B cell (primary cell): ENCODE measurements at regions not wholly inside any gene's neighbourhood (a gene's known extent, or its start where the extent isn't known, plus 50 kb on each side); places are given as distances from the start of the nearest gene placed in this dataset.

Source experiments
- ATAC-seq: fragments of 200-7000 bp; cut with Tn5 transposase; one replicate; pipeline ENCODE4 v1.10.0; 2021; ENCODE audit warnings: low read depth, mild to moderate bottlenecking, moderate number of reproducible peaks, moderate library complexity
- CTCF ChIA-PET: fragments of 350-600 bp; sonication (Branson Sonifier 250); formaldehyde crosslinking; loops from one replicate; lab custom pipeline; 2021; ENCODE audit warnings: antibody characterized with exemption, inconsistent platforms; lab: Charles Lee
- POLR2A ChIA-PET: fragments of 350-600 bp; sonication (Branson Sonifier 250); formaldehyde crosslinking; loops from one replicate; lab custom pipeline; 2021; ENCODE audit warnings: antibody characterized with exemption; lab: Charles Lee
- DNase-seq: peaks from one replicate; pipeline ENCODE4 v3.0.0; 2013
- H2AFZ ChIP-seq: 2 replicates; pipeline ENCODE4 v1.6.1; 2012; ENCODE audit warnings: mild to moderate bottlenecking, low read depth, low read length; ENCODE audit not compliant: insufficient read depth, poor library complexity, severe bottlenecking
- H3K27ac ChIP-seq, 2 donors: 1 replicate in 1 of 2; 2 replicates in 1 of 2; pipeline ENCODE4 v1.5.1; 2012 to 2013; ENCODE audit warnings: low read length in 2 of 2, mild to moderate bottlenecking in 2 of 2, moderate library complexity in 1 of 2
- H3K27me3 ChIP-seq, 4 experiments: fragments of 200-600 bp in 1 of 4; sonication (generic) in 1 of 4; replicated peaks in 1 of 4; 1 replicate in 2 of 4; 2 replicates in 2 of 4; pipeline versions ENCODE4 v1.6.1 to v1.7.0; 2013 to 2016; ENCODE audit warnings: low read length in 3 of 4, mild to moderate bottlenecking in 2 of 4, mixed read lengths in 1 of 4, moderate library complexity in 1 of 4; ENCODE audit not compliant: insufficient read depth in 4 of 4, control insufficient read depth in 3 of 4; ENCODE audit errors: control extremely low read depth in 1 of 4
- H3K36me3 ChIP-seq, 2 experiments: replicated peaks in 1 of 2; 1 replicate in 1 of 2; 2 replicates in 1 of 2; pipeline versions ENCODE4 v1.6.1 to v1.7.1; 2013; ENCODE audit warnings: low read length in 1 of 2; ENCODE audit not compliant: insufficient read depth in 2 of 2, control insufficient read depth in 1 of 2; ENCODE audit errors: control extremely low read depth in 1 of 2, extremely low read depth in 1 of 2
- H3K4me1 ChIP-seq, 2 donors: fragments of 200-600 bp in 1 of 2; sonication (generic) in 1 of 2; 1 replicate in 1 of 2; 2 replicates in 1 of 2; pipeline versions ENCODE4 v1.5.1 to v1.6.1; 2013 to 2017; ENCODE audit warnings: low read length in 2 of 2; ENCODE audit not compliant: control insufficient read depth in 2 of 2, insufficient read depth in 2 of 2
- H3K4me2 ChIP-seq: replicated peaks from 2 replicates; pipeline ENCODE3; 2012; ENCODE audit warnings: mild to moderate bottlenecking, low read depth, low read length; ENCODE audit not compliant: poor library complexity, severe bottlenecking
- H3K4me3 ChIP-seq, 5 experiments: fragments of 200-600 bp in 1 of 5; sonication (generic) in 1 of 5; 1 replicate in 3 of 5; 2 replicates in 2 of 5; pipeline versions ENCODE4 v1.5.1 to v1.7.0; 2011 to 2016; ENCODE audit warnings: low read length in 4 of 5, mild to moderate bottlenecking in 4 of 5, low read depth in 2 of 5, control low read depth in 1 of 5, moderate library complexity in 1 of 5; ENCODE audit not compliant: insufficient read depth in 1 of 5; ENCODE audit errors: control extremely low read depth in 1 of 5, extremely low read depth in 1 of 5
- H3K79me2 ChIP-seq: fragments of 200-600 bp; sonication (generic); one replicate; pipeline ENCODE4 v1.6.0; 2016; ENCODE audit warnings: low read length; ENCODE audit not compliant: control insufficient read depth, insufficient read depth
- H3K9ac ChIP-seq: fragments of 200-600 bp; sonication (generic); 2 replicates; pipeline ENCODE4 v1.6.1; 2017; ENCODE audit warnings: mild to moderate bottlenecking, low read length, moderate library complexity
- H3K9me3 ChIP-seq, 3 donors: one replicate each; pipeline versions ENCODE4 v1.6.1 to v1.7.1; 2013; ENCODE audit warnings: low read length in 2 of 3; ENCODE audit not compliant: control insufficient read depth in 2 of 3, insufficient read depth in 1 of 3; ENCODE audit errors: control extremely low read depth in 1 of 3
- H4K20me1 ChIP-seq: 2 replicates; pipeline ENCODE4 v1.6.0; 2012; ENCODE audit warnings: mild to moderate bottlenecking, low read length; ENCODE audit not compliant: insufficient read depth, control insufficient read depth, poor library complexity, severe bottlenecking
- H3K27ac Mint-ChIP-seq: one replicate; pipeline ENCODE4 v1.8.0; 2021; ENCODE audit warnings: mixed read lengths
- H3K27me3 Mint-ChIP-seq: one replicate; pipeline ENCODE4 v1.8.0; 2021; ENCODE audit warnings: mixed read lengths
- H3K4me1 Mint-ChIP-seq: one replicate; pipeline ENCODE4 v1.8.0; 2021; ENCODE audit warnings: mixed read lengths
- H3K4me3 Mint-ChIP-seq: one replicate; pipeline ENCODE4 v1.8.0; 2021; ENCODE audit warnings: mixed read lengths
- H3K9me3 Mint-ChIP-seq: one replicate; pipeline ENCODE4 v1.8.0; 2022; ENCODE audit warnings: mixed read lengths; ENCODE audit not compliant: insufficient read depth
- EZH2 ChIP-seq: IDR thresholded peaks from 2 replicates; pipeline ENCODE4 v1.6.1; 2012; ENCODE audit warnings: borderline replicate concordance, low read depth, mild to moderate bottlenecking, moderate library complexity, low read length; ENCODE audit not compliant: insufficient read depth, poor library complexity, severe bottlenecking
- WGBS: methylation state at CpG from one replicate; pipeline ENCODE4 v1.1.5; 2013; ENCODE audit warnings: missing lambda C conversion rate; ENCODE audit not compliant: insufficient coverage; 5-methylcytosine and 5-hydroxymethylcytosine counted together
- intact Hi-C: fragments of 100-400 bp; cut with micrococcal nuclease; formaldehyde crosslinking; loops from one replicate; pipeline ENCODE4 v1.10.0; 2022
- TF ChIP-seq, protein P1 (sequence below): fragments of 200-600 bp; IDR thresholded peaks from one replicate; pipeline ENCODE4 v1.8.0; 2022; ENCODE audit warnings: antibody characterized with exemption, mild to moderate bottlenecking

DNA sequence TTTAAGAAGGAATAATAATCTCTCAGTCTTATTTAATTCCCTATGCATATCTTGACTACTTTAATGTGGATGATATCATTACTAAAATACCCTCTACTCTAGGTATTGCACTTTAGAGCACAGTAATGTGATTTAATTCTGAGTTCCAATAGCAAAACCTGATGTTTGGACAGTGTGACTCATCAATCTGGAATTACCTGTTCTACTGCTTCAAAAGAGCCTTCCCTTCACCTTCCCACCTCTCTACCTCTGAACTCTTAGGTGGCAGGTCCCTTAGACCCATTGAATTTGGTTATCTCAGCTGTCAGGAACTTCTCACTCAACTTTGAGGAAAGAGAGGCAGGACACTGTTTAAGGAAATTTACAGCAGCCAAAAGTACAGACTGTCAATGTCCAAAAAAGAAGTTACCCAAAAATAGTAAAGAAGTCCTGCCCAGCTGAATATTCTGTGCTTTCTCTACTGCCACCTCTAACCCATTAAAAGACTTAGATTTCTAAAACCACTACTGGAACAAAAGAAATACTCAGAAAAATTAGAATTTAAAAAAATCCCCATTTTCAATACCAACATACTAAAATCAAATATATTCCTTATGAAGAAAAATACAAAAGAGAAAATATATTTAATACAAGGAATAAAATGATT, 123.1 kb upstream of the GPM6A start:
- no peak for DNase-seq
- TF ChIP-seq EZH2 = no peak
- TF ChIP-seq, protein P1, sequence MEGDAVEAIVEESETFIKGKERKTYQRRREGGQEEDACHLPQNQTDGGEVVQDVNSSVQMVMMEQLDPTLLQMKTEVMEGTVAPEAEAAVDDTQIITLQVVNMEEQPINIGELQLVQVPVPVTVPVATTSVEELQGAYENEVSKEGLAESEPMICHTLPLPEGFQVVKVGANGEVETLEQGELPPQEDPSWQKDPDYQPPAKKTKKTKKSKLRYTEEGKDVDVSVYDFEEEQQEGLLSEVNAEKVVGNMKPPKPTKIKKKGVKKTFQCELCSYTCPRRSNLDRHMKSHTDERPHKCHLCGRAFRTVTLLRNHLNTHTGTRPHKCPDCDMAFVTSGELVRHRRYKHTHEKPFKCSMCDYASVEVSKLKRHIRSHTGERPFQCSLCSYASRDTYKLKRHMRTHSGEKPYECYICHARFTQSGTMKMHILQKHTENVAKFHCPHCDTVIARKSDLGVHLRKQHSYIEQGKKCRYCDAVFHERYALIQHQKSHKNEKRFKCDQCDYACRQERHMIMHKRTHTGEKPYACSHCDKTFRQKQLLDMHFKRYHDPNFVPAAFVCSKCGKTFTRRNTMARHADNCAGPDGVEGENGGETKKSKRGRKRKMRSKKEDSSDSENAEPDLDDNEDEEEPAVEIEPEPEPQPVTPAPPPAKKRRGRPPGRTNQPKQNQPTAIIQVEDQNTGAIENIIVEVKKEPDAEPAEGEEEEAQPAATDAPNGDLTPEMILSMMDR = no peak
- Histone ChIP-seq H3K79me2 (no peaks in the 10 kb centered on the region), H3K9ac (no peak overlapping the region), H3K4me3 (no peak overlapping the region), H3K4me1 (no peaks in the 10 kb centered on the region), H3K27me3 (no peaks in the 10 kb centered on the region), H2AFZ (no peak overlapping the region), H3K9me3 (no peaks in the 10 kb centered on the region), H4K20me1 (no peaks in the 10 kb centered on the region), H3K27ac (no peak overlapping the region), H3K4me2 (no peak overlapping the region), H3K36me3 (no peaks in the 10 kb centered on the region)
- no peaks in the 10 kb centered on the region for H3K27me3 Mint-ChIP-seq
- H3K4me1 Mint-ChIP-seq = no peaks in the 10 kb centered on the region
- intact Hi-C loops = no loop called here
- H3K4me3 Mint-ChIP-seq = no peak overlapping the region
- ChIA-PET CTCF (no interaction called here), POLR2A (no interaction called here)
- H3K9me3 Mint-ChIP-seq = no peaks in the 10 kb centered on the region
- no peak for ATAC-seq
- H3K27ac Mint-ChIP-seq = no peak overlapping the region

- no peak overlapping the region for H3K9ac ChIP-seq
- no peak overlapping the region for H3K27ac ChIP-seq
- 92% methylated on average over 6 of the region's 10 CpGs for WGBS
- TF ChIP-seq, protein P1 = no peak
- no peak for TF ChIP-seq EZH2
- H3K4me1 Mint-ChIP-seq = peaks cover 6% of the 10 kb centered on the region
- DNase-seq = no peak
- ATAC-seq = no peak
- CTCF ChIA-PET = interaction anchor here (0.9 to 1.0 kb wide), 2 partner anchors 341 to 396 kb away, joined by 3 to 4 read pairs; no protein-coding TSS in a partner anchor
- no peak overlapping the region for H3K4me3 ChIP-seq
- no peaks in the 10 kb centered on the region for H3K27me3 ChIP-seq
- H3K4me3 Mint-ChIP-seq = no peak overlapping the region
- H3K27ac Mint-ChIP-seq = no peak overlapping the region
- no peaks in the 10 kb centered on the region for H3K79me2 ChIP-seq
- intact Hi-C loops = no loop called here
- H3K4me2 ChIP-seq = no peak overlapping the region
- H3K4me1 ChIP-seq = peaks cover 5 to 7% of the 10 kb centered on the region in 2 donors
- POLR2A ChIA-PET = no interaction called here
- H3K9me3 Mint-ChIP-seq = no peaks in the 10 kb centered on the region
- peaks cover 4% of the 10 kb centered on the region for H3K27me3 Mint-ChIP-seq
- H4K20me1 ChIP-seq = no peaks in the 10 kb centered on the region
- no peaks in the 10 kb centered on the region for H3K36me3 ChIP-seq
- H2AFZ ChIP-seq = no peak overlapping the region
- no peaks in the 10 kb centered on the region for H3K9me3 ChIP-seq
Observed at GRCh38 chr4:175944126-175944910, 121.3 kb upstream of the WDR17 start.
